OCI-LY7 (cell line): ENCODE measurements at regions not wholly inside any gene's neighbourhood (a gene's known extent, or its start where the extent isn't known, plus 50 kb on each side); places are given as distances from the start of the nearest gene placed in this dataset.

Experiments
- BruUV-seq: library from RNA; stranded (reverse); fragments of 400-500 nt; replicated peaks from 2 replicates; lab custom pipeline; 2021; lab: Mats Ljungman, UMichigan
- CTCF ChIA-PET: fragments of 300-600 bp; sonication (Branson Sonifier 250); formaldehyde crosslinking; loops from one replicate; lab custom pipeline; 2022; ENCODE audit warnings: antibody characterized with exemption; ENCODE audit not compliant: unreplicated experiment; lab: Charles Lee
- POLR2A ChIA-PET: fragments of 300-600 bp; sonication (Branson Sonifier 250); formaldehyde crosslinking; loops from one replicate; lab custom pipeline; 2022; ENCODE audit warnings: antibody characterized with exemption; lab: Charles Lee
- DNase-seq: peaks from one replicate; pipeline ENCODE4 v3.0.0-alpha.2; 2015; ENCODE audit warnings: low spot score
- H2AFZ ChIP-seq: fragments of 200-600 bp; sonication (generic), shearing (Covaris generic); 2 replicates; pipeline ENCODE4 v1.6.1; 2014; ENCODE audit warnings: mild to moderate bottlenecking, antibody characterized with exemption, low read length, moderate library complexity
- H3K27ac ChIP-seq: fragments of 200-600 bp; sonication (generic); 2 replicates; pipeline ENCODE4 v1.5.1; 2014; ENCODE audit warnings: mixed run types, low read depth, mild to moderate bottlenecking, moderate library complexity, low read length, inconsistent platforms; ENCODE audit not compliant: poor library complexity, severe bottlenecking
- H3K36me3 ChIP-seq: fragments of 200-600 bp; sonication (generic); 2 replicates; pipeline ENCODE4 v1.6.1; 2014; ENCODE audit warnings: mild to moderate bottlenecking, antibody characterized with exemption, low read length, moderate library complexity, mixed read lengths; ENCODE audit not compliant: insufficient read depth
- H3K4me1 ChIP-seq: fragments of 200-600 bp; sonication (generic); 2 replicates; pipeline ENCODE4 v1.5.1; 2014; ENCODE audit warnings: mild to moderate bottlenecking, low read length; ENCODE audit not compliant: insufficient read depth, poor library complexity, severe bottlenecking
- H3K4me2 ChIP-seq: fragments of 200-600 bp; sonication (generic); 2 replicates; pipeline ENCODE4 v1.6.1; 2014; ENCODE audit warnings: mild to moderate bottlenecking, low read length
- H3K4me3 ChIP-seq: fragments of 200-600 bp; sonication (generic); 2 replicates; pipeline ENCODE4 v1.5.1; 2014; ENCODE audit warnings: mild to moderate bottlenecking, low read depth, low read length; ENCODE audit not compliant: poor library complexity, severe bottlenecking
- H3K79me2 ChIP-seq: fragments of 200-600 bp; sonication (generic); 2 replicates; pipeline ENCODE4 v1.6.1; 2016; ENCODE audit warnings: low read depth, mild to moderate bottlenecking, low read length, moderate library complexity, mixed read lengths; ENCODE audit not compliant: insufficient read depth
- H3K9me2 ChIP-seq: fragments of 200-600 bp; sonication (generic); 2 replicates; pipeline ENCODE4 v1.6.1; 2016; ENCODE audit warnings: mild to moderate bottlenecking, low read length, mixed read lengths; ENCODE audit not compliant: insufficient read depth
- H3K9me3 ChIP-seq: fragments of 200-600 bp; sonication (generic); 2 replicates; pipeline ENCODE4 v1.6.1; 2014; ENCODE audit warnings: mild to moderate bottlenecking, mixed run types, low read length, mixed read lengths
- H4K20me1 ChIP-seq: fragments of 200-600 bp; sonication (generic); 2 replicates; pipeline ENCODE4 v1.6.1; 2014; ENCODE audit warnings: mild to moderate bottlenecking, antibody characterized with exemption, low read length, moderate library complexity, mixed read lengths; ENCODE audit not compliant: insufficient read depth
- EZH2phosphoT487 ChIP-seq: fragments of 200-600 bp; sonication (generic); IDR thresholded peaks from 2 replicates; pipeline ENCODE4 v1.6.1; 2018; ENCODE audit warnings: low read depth, borderline replicate concordance, mild to moderate bottlenecking, mixed run types, antibody characterized with exemption, low read length, moderate library complexity, mixed read lengths
- intact Hi-C: fragments of 100-400 bp; cut with micrococcal nuclease; formaldehyde crosslinking; loops from one replicate; pipeline ENCODE4 v1.10.0; 2022; ENCODE audit not compliant: unreplicated experiment
- TF ChIP-seq, protein P1 (sequence below): fragments of 200-600 bp; sonication (generic); conservative IDR thresholded peaks from 2 replicates; pipeline ENCODE4 v1.5.1; 2014; ENCODE audit warnings: mild to moderate bottlenecking, antibody characterized with exemption, low read length, moderate library complexity, mixed read lengths

DNA sequence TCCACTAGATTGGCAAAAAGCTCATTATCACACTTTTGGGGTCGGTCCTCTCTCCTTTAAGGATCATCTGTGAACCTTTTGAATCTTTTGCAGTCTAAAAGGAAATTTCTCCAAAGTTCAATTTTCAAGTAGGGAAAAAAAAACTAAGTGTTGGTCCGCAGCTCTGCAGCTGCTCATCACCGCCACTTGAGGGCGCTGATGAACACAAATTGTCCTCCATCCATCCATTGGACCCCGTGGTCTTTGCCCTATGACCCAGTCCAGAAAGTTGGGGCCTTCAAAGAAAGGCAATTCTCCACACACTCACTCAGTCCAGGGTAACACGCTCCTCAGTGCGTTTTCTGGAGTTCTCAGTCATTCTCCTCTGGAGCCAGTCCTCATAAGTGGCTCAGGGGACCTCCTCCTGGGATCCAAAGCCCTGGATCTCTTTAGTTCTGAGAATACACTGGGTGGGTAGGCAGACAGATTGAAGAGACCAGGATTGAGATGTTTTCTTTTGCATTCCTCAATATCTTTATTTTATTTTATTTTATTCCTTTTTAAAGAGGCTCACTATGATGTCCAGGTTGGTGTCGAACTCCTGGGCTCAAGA lies 63.6 kb upstream of the SLC28A3 start:
- Histone ChIP-seq H3K27ac (no peak overlapping the region), H2AFZ (no peak overlapping the region), H3K4me1 (no peaks in the 10 kb centered on the region), H4K20me1 (no peaks in the 10 kb centered on the region), H3K4me2 (no peak overlapping the region), H3K9me2 (no peaks in the 10 kb centered on the region), H3K79me2 (no peaks in the 10 kb centered on the region), H3K36me3 (no peaks in the 10 kb centered on the region), H3K4me3 (no peak overlapping the region), H3K9me3 (no peaks in the 10 kb centered on the region)
- ChIA-PET POLR2A (no interaction called here), CTCF (no interaction called here)
- BruUV-seq, result no TSS peak
- TF ChIP-seq, protein P1, sequence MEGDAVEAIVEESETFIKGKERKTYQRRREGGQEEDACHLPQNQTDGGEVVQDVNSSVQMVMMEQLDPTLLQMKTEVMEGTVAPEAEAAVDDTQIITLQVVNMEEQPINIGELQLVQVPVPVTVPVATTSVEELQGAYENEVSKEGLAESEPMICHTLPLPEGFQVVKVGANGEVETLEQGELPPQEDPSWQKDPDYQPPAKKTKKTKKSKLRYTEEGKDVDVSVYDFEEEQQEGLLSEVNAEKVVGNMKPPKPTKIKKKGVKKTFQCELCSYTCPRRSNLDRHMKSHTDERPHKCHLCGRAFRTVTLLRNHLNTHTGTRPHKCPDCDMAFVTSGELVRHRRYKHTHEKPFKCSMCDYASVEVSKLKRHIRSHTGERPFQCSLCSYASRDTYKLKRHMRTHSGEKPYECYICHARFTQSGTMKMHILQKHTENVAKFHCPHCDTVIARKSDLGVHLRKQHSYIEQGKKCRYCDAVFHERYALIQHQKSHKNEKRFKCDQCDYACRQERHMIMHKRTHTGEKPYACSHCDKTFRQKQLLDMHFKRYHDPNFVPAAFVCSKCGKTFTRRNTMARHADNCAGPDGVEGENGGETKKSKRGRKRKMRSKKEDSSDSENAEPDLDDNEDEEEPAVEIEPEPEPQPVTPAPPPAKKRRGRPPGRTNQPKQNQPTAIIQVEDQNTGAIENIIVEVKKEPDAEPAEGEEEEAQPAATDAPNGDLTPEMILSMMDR, result peak; percentile 79
- TF ChIP-seq EZH2phosphoT487, result no peak
- peak; percentile 13 for DNase-seq
- intact Hi-C loops, result loop anchor here (10.0 kb wide), 1 partner anchor 1381 kb away; no protein-coding TSS in a partner anchor

DNA sequence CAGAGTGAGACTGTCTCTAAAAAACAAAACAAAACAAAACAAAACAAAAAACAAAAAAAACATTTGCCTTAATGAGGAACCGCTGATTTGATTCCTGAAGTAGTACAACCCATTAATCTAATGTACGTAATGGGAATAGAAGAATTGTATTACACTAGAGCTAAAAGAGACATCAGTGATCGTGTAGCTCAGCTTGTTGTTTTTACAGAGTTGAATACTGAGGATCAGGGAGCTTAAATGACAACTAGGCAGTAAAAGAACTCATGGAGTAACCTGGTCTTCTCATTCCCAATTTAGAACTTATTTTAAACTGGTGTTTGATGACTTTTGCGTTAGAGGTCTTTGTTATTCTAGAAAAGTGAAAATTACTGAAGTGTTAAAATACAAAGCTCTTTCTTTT lies 65.1 kb upstream of the SLC28A3 start:
- H4K20me1 ChIP-seq, result no peaks in the 10 kb centered on the region
- TF ChIP-seq, protein P1, result no peak
- no peak for TF ChIP-seq EZH2phosphoT487
- no peak overlapping the region for H3K27ac ChIP-seq
- H3K4me3 ChIP-seq, result no peak overlapping the region
- H3K79me2 ChIP-seq, result no peaks in the 10 kb centered on the region
- no peaks in the 10 kb centered on the region for H3K9me3 ChIP-seq
- DNase-seq, result no peak
- intact Hi-C loops, result loop anchor here (10.0 kb wide), 1 partner anchor 1379 kb away; no protein-coding TSS in a partner anchor
- POLR2A ChIA-PET, result interaction anchor here (0.7 to 1.7 kb wide), 4 partner anchors 8 to 1207 kb away, joined by 3 to 5 read pairs (median 4); no protein-coding TSS in a partner anchor
- no peaks in the 10 kb centered on the region for H3K9me2 ChIP-seq
- no peaks in the 10 kb centered on the region for H3K4me1 ChIP-seq
- H3K4me2 ChIP-seq, result no peak overlapping the region
- CTCF ChIA-PET, result no interaction called here
- H3K36me3 ChIP-seq, result no peaks in the 10 kb centered on the region
- no peak overlapping the region for H2AFZ ChIP-seq
- no TSS peak for BruUV-seq

GRCh38 chr9:84408416-84408815 lies 67.9 kb upstream of the SLC28A3 start:
- H3K79me2 ChIP-seq, result no peaks in the 10 kb centered on the region
- intact Hi-C loops, result loop anchor here (10.0 kb wide), 1 partner anchor 1376 kb away; no protein-coding TSS in a partner anchor
- H3K4me3 ChIP-seq, result no peak overlapping the region
- no peaks in the 10 kb centered on the region for H3K9me3 ChIP-seq
- no peak for DNase-seq
- H4K20me1 ChIP-seq, result no peaks in the 10 kb centered on the region
- H3K4me1 ChIP-seq, result no peaks in the 10 kb centered on the region
- no TSS peak for BruUV-seq
- no peak overlapping the region for H2AFZ ChIP-seq
- no peak overlapping the region for H3K4me2 ChIP-seq
- ChIA-PET POLR2A (no interaction called here), CTCF (no interaction called here)
- TF ChIP-seq EZH2phosphoT487, result no peak
- TF ChIP-seq, protein P1, result no peak
- H3K27ac ChIP-seq, result no peak overlapping the region
- H3K9me2 ChIP-seq, result no peaks in the 10 kb centered on the region
- no peaks in the 10 kb centered on the region for H3K36me3 ChIP-seq
